OCI-LY1 (cell line): ENCODE measurements at regions not wholly inside any gene's neighbourhood (a gene's known extent, or its start where the extent isn't known, plus 50 kb on each side); places are given as distances from the start of the nearest gene placed in this dataset.
"Not testable (repeated sequence)": the region's sequence is repeated elsewhere in the genome, so short reads cannot be mapped to it uniquely, and the experiment has no call there.

Experiments used
- CTCF ChIP-seq: fragments of 200-600 bp; sonication (generic), shearing (Covaris generic); IDR thresholded peaks from 2 replicates; pipeline ENCODE4 v1.5.1; 2017; ENCODE audit warnings: mild to moderate bottlenecking, antibody characterized with exemption, low read length, moderate library complexity, mixed read lengths
- EZH2 ChIP-seq: fragments of 200-600 bp; sonication (generic), shearing (Covaris generic); IDR thresholded peaks from 2 replicates; pipeline ENCODE4 v1.8.0; 2017; ENCODE audit warnings: borderline replicate concordance, mixed run types, mild to moderate bottlenecking, antibody characterized with exemption, low read length, moderate library complexity, mixed read lengths

GRCh38 chr17:21509356-21509755, 133.2 kb downstream of the KCNJ12 start:
- TF ChIP-seq CTCF, EZH2: not testable (repeated sequence)
